Calu3 (cell line): ENCODE measurements at regions not wholly inside any gene's neighbourhood (a gene's known extent, or its start where the extent isn't known, plus 50 kb on each side); places are given as distances from the start of the nearest gene placed in this dataset.

Experiments
- BruUV-seq: library from RNA; stranded (reverse); fragments of 400-500 nt; replicated peaks from 2 replicates; lab custom pipeline; 2021; lab: Mats Ljungman, UMichigan
- CTCF ChIA-PET: fragments of 300-600 bp; sonication (Branson Sonifier 250); formaldehyde crosslinking; loops from one replicate; lab custom pipeline; 2022; ENCODE audit warnings: antibody characterized with exemption; lab: Charles Lee
- DNase-seq: peaks from one replicate; pipeline ENCODE4 v3.0.0; 2022
- H3K27ac Mint-ChIP-seq: one replicate; pipeline ENCODE4 v1.8.0; 2022; ENCODE audit warnings: mixed read lengths; ENCODE audit not compliant: unreplicated experiment
- H3K27me3 Mint-ChIP-seq: one replicate; pipeline ENCODE4 v1.8.0; 2022; ENCODE audit warnings: mixed read lengths; ENCODE audit not compliant: unreplicated experiment
- H3K36me3 Mint-ChIP-seq: one replicate; pipeline ENCODE4 v1.8.0; 2022; ENCODE audit warnings: mild to moderate bottlenecking, moderate library complexity, mixed read lengths; ENCODE audit not compliant: insufficient read depth, unreplicated experiment
- H3K4me1 Mint-ChIP-seq: one replicate; pipeline ENCODE4 v1.8.0; 2022; ENCODE audit warnings: mild to moderate bottlenecking, low read depth, mixed read lengths; ENCODE audit not compliant: unreplicated experiment
- H3K4me3 Mint-ChIP-seq: one replicate; pipeline ENCODE4 v1.8.0; 2022; ENCODE audit warnings: mild to moderate bottlenecking, low read depth, moderate library complexity, mixed read lengths; ENCODE audit not compliant: unreplicated experiment
- H3K9me3 Mint-ChIP-seq: one replicate; pipeline ENCODE4 v1.8.0; 2022; ENCODE audit warnings: low read depth, mixed read lengths; ENCODE audit not compliant: unreplicated experiment
- intact Hi-C: fragments of 100-400 bp; cut with micrococcal nuclease; formaldehyde crosslinking; loops from one replicate; pipeline ENCODE4 v1.10.0; 2022; ENCODE audit not compliant: unreplicated experiment
- TF ChIP-seq, protein P1 (sequence below): fragments of 200-600 bp; IDR thresholded peaks from one replicate; pipeline ENCODE4 v1.8.0; 2022; ENCODE audit warnings: antibody characterized with exemption; ENCODE audit not compliant: unreplicated experiment

DNA sequence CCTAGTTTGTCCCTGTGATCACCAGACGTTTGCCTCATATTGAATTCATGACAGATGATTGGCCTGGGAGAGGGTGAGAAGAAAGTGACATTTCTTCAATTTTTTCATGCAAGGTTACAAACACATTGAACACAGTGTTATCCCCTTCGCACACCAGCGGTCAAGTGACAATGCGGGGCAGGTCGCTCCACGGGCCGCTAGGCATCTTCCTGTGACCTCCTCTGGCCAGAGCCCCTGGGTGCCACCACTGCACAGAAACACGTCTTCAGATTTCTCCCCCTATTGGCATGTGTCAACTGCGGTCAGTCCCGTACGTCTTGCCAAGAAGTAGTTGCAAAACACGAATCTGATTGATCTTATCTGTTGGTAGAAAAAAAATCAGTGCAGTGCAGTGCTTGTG is 97.1 kb downstream of the PXDC1 start:
- H3K4me1 Mint-ChIP-seq, result no peaks in the 10 kb centered on the region
- no peak for DNase-seq
- TF ChIP-seq, protein P1, sequence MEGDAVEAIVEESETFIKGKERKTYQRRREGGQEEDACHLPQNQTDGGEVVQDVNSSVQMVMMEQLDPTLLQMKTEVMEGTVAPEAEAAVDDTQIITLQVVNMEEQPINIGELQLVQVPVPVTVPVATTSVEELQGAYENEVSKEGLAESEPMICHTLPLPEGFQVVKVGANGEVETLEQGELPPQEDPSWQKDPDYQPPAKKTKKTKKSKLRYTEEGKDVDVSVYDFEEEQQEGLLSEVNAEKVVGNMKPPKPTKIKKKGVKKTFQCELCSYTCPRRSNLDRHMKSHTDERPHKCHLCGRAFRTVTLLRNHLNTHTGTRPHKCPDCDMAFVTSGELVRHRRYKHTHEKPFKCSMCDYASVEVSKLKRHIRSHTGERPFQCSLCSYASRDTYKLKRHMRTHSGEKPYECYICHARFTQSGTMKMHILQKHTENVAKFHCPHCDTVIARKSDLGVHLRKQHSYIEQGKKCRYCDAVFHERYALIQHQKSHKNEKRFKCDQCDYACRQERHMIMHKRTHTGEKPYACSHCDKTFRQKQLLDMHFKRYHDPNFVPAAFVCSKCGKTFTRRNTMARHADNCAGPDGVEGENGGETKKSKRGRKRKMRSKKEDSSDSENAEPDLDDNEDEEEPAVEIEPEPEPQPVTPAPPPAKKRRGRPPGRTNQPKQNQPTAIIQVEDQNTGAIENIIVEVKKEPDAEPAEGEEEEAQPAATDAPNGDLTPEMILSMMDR, result no peak
- H3K36me3 Mint-ChIP-seq, result no peaks in the 10 kb centered on the region
- intact Hi-C loops, result no loop called here
- H3K4me3 Mint-ChIP-seq, result no peak overlapping the region
- BruUV-seq, result no TSS peak
- no peaks in the 10 kb centered on the region for H3K9me3 Mint-ChIP-seq
- CTCF ChIA-PET, result no interaction called here
- H3K27me3 Mint-ChIP-seq, result peaks cover 69% of the 10 kb centered on the region
- no peak overlapping the region for H3K27ac Mint-ChIP-seq

DNA sequence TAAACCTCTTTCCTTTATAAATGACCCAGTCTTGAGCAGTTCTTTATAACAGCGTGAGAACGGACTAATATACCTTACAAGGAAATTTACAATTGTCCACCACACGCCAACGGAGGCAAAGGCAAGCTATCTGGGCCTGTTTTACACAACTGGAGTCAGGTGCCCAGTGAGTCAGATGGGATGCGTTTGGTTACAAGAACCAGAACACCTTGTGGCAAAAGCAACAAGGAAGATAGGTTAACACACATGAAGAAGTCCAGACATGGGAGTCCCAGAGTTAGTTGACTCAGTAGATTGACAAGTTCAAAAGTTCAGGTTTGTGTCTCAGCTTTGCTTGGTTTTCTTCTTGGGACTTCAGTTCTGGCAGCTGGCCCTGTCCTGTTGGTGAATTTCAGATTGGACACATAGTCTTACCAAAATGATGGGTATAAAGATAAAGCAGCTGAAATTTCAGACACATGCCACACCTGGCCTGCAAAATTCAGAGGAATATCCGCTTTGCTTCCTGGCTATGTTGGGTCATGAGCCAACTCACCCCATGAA is 97.9 kb downstream of the PXDC1 start:
- Mint-ChIP-seq H3K27me3 (peaks cover 69% of the 10 kb centered on the region), H3K4me1 (no peaks in the 10 kb centered on the region), H3K4me3 (no peak overlapping the region), H3K9me3 (no peaks in the 10 kb centered on the region), H3K27ac (no peak overlapping the region), H3K36me3 (no peaks in the 10 kb centered on the region)
- TF ChIP-seq, protein P1, result no peak
- intact Hi-C loops, result no loop called here
- CTCF ChIA-PET, result no interaction called here
- BruUV-seq, result no TSS peak
- DNase-seq, result no peak

DNA sequence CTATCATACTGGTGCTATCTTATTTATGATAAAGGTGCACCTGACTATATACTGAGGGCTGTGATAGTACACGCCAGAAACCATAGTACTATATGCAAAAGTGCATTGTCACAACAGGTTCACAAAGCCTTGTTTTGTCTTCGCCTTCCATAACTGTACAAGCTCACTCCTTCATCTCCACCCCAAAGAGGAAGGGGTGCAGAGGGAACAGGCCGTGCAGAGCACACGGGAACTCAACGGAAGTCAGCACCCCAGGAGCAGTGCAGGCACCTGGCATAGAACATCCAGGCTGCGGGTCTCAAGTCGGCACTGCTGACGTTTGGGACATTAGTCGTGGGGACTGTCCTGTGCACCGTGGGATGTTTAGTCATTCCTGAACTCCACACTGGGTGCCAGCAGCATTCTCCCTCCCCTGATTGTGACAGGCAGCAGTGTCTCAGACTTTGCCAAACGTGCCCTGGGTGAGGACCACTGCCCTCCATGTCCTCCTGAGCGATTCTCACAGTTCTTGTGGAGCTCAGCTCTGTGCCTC is 99.7 kb downstream of the PXDC1 start:
- Mint-ChIP-seq H3K4me3 (no peak overlapping the region), H3K27ac (no peak overlapping the region), H3K4me1 (no peaks in the 10 kb centered on the region), H3K27me3 (peaks cover 60% of the 10 kb centered on the region), H3K36me3 (no peaks in the 10 kb centered on the region), H3K9me3 (no peaks in the 10 kb centered on the region)
- intact Hi-C loops, result no loop called here
- CTCF ChIA-PET, result no interaction called here
- TF ChIP-seq, protein P1, result no peak
- no TSS peak for BruUV-seq
- no peak for DNase-seq

DNA sequence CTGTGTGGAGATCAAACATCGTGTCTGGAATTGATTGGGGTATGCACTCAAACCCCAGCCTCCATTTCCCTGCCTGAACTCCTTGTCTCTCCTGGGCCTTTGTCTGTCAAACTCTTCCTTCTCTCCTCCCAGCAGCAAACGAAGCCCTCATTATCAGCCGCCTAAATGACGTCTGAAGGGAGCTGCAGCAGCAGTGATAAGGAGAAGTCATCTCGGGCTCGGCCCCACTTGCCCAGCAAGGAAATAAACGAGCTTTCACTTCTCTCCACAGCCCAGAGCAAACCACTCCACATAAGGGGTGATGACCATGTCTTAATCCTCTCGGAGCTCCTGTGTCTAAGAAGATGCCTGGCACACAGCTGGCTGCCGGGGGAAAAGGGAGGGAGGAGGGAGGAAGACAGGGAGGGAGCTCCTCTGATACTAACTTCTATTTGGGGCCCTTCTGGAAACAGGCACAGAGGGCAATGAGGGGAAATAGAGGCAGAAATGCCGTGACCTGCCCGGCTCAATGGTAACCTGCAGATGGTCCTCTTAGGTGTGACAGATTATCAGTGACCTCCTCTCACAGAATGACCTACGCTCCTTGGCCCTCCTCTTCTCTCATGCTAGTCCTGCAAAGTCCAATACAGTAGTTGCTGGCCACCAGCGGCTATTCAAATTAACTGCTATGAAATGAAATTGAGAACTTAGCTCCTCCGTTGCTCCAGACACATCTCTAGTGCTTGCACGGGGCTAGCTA is 100.4 kb downstream of the PXDC1 start:
- no peaks in the 10 kb centered on the region for H3K36me3 Mint-ChIP-seq
- BruUV-seq, result no TSS peak

More for the DNA sequence above, 100.4 kb downstream of the PXDC1 start:
- H3K9me3 Mint-ChIP-seq, result no peaks in the 10 kb centered on the region
- intact Hi-C loops, result no loop called here
- no peak overlapping the region for H3K4me3 Mint-ChIP-seq
- no peak for DNase-seq
- TF ChIP-seq, protein P1, result no peak
- no peak overlapping the region for H3K27ac Mint-ChIP-seq
- no peaks in the 10 kb centered on the region for H3K4me1 Mint-ChIP-seq
- H3K27me3 Mint-ChIP-seq, result peaks cover 56% of the 10 kb centered on the region
- CTCF ChIA-PET, result no interaction called here
